Bone marrow (tissue), 2 donors: ENCODE measurements at regions not wholly inside any gene's neighbourhood (a gene's known extent, or its start where the extent isn't known, plus 50 kb on each side); places are given as distances from the start of the nearest gene placed in this dataset.
"Not testable (repeated sequence)": the region's sequence is repeated elsewhere in the genome, so short reads cannot be mapped to it uniquely, and the experiment has no call there.

Experiments
- DNase-seq, 2 donors: peaks; one replicate each; lab custom pipeline; 2025; lab: John Stamatoyannopoulos, UW

DNA sequence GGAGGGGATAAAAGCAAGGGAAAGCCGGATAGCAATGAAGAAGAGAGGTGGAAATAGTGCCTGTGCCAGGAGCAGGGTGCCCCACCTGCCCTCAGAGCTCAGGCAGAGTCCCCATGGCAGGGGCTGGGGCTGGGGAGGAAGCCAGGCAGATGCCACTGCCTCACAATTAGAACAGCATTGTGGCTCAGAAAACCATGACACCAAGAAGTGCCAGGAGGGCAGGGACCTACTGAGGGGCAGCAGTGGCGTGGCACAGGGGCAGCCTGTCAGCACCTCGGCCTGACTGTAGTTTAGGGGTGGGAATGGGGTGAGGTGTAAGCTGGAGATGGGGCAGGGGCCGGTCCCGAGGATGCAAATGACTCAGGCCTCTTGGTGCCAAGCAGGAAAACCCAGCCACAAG is 532.1 kb upstream of the B3GAT1 start:
- no peak for DNase-seq

DNA sequence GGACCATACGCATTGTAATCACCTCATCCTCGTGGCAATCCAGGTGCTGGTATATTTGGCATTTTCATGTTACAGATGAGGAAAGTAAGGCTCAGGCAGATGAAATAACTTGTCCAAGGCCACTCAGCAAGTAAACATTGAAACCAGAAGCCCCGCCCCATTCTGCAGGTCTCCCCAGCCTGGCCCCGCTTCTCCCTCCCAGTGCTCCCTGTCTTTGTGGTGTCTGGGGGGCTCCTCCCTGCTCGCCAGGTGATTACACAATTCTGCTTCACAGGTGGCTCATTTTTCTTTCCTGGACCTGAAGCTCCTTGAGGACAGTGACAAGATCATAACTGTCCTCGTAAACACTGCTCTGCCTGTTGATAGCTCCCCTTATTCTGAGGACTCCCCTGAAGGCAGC is 531.5 kb upstream of the B3GAT1 start:
- DNase-seq = no peak

DNA sequence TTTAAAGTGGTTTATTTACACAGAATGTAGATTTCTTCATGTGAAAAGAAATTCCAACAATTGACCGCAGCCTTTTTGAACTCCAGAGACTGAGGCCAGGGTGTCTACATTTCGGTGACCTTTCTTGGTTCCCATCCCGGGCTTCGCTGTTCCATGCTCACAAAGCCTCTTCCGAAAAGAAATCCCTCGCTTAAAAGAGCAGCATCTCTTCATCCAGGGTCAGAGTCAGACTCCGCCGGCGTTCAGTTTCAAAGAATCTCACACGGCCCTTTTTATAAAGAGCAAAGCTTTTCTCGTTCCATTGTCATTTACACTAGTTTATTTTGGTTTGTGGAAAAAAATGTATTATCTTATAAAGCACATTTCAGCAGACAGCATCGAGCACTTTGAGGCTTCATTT is 530.6 kb upstream of the B3GAT1 start:
- no peak for DNase-seq

DNA sequence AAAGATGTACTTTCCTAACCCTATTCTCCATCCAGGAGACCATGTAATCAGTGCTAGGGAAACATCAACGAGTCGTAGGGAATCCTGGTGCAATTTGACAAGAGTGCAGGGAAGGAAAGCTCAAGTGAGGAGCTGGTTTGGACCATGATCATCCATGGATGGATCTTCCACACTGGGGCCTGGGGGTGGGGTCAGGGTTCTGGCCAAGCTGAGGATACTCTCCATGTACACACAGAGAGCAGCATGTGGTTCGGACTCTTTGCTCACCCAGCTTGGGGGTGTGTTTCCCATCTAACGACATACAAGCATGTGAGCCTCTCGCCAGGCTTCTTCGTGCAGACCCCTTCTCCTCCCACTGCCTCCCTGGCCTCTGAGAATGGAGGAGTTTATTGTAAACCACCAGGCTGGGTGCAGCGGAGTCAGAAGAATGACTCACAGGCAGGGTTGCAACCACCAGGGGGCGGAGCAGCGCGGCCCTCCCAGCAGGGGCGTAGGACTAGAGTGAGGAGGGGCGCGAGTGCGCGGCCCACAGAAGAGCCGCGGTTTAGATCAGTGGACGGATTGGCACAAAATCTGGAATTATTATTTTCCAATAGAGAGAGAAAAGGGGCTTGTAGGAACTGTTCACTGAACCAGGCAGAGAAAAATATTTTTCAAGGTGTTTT is 530.0 kb upstream of the B3GAT1 start:
- DNase-seq = not testable (repeated sequence)

DNA sequence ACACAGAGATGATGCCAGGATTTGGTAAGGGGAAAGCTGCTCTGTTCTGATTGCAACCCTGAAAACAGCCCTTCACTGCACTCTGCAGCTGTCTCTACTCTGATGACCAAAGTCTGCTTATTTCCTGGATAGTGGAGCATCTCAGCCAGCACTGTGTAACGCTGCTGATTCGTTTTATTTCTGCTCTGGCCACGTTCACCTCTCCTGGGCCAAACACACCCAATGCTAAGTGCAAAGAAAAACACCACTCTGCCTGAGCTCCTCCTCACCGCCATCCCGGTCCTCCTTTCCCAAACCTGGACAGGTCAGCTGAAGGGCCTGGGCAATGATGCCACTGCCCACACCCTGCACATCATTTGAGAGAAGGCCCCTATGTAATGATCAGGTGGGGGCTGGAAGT is 529.3 kb upstream of the B3GAT1 start:
- no peak for DNase-seq

DNA sequence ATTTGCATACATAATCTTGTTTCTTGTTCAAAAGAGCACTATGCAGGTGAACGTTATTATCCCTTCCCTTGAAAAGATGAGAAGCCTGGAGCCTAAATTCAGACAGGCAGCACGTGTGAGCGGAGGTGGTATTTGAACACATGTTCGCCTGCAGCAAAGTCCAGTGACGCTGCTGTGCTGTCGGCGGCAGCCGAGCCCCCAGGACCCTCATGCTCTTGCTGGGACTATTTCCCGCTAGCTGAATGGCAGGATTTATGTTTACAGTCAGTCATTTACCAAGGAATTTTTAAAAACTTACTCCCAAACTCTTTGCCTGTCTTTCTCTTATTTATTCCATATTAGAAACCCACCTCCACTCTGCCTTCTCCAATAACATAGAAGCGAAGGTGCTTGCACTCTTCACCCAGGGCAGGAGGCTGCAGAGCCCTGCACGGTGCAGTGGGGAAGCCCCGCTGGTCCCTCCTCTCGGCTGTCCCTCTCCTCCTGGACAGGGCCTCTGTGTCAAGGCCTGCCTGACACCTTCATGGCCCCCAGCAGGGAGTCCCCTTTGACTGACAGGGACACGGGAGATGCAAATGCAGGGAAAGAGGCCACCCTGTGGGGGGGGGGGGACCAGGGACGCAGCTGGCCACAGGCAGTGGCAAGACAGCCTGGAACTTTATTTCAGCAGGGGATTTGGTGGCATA is 528.5 kb upstream of the B3GAT1 start:
- DNase-seq = no peak

DNA sequence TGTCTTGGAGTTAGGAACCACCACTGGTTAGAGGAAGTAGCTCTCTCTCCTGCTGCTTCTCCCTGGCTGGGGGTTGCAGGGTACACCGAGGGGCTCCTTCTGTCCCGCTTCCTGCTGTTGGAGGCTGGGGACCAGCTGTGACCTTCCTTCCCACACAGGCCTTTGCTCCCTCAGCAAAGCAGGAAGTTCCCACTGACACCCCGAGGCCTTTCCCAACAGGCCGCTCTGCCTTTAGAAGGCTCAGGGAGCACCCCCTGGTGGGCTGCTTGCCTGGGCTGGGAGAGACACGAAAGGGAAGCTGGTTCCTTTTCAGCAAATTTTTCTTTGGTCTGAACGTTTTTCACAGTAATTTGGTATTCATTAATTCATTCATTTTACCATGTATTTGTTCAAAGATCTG is 527.9 kb upstream of the B3GAT1 start:
- DNase-seq = no peak

DNA sequence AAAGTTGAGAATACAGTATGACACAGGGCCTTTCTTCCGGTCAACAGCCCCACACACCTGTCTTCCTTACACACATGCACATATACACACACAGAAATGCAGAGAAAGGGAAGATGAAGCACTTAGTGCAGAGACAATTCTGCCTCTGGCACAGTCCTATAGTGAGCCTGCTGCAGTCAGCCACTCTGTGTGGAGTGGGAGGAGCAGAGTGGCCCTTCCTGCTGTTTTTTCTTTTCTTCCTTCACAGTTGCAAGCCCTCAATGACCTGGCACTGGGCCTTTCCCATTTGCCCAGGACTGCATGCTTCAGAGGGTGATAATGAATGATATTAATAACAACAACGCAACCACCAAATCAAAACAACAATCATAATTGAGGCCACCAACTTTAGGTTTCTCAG is 527.0 kb upstream of the B3GAT1 start:
- no peak for DNase-seq

DNA sequence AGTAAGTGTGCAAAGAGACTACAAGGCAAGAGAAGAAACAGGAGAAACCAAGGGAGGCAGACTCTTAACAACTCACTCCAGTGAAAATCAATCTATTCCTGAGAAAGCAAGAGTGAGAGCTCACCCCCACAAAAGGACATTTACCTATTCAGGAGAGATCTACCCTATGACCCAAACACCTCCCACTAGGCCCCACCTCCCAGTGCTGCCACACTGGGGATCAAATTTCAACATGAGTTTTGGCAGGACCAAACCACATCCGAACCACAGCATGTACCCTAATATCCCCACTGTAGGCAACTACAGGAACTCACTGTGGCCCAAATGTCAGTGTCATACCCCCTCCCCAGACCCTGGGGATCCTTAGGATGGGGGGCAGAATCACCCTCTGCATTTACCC is 526.2 kb upstream of the B3GAT1 start:
- DNase-seq = no peak

DNA sequence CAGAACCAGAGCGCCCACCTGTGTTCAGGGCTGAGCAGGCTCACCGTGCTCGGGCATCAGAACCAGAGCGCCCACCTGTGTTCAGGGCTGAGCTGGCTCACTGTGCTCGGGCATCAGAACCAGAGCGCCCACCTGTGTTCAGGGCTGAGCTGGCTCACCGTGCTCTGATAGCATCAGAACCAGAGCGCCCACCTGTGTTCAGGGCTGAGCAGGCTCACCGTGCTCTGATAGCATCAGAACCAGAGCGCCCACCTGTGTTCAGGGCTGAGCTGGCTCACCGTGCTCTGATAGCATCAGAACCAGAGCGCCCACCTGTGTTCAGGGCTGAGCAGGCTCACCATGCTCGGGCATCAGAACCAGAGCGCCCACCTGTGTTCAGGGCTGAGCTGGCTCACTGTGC is 525.2 kb upstream of the B3GAT1 start:
- DNase-seq = not testable (repeated sequence)

DNA sequence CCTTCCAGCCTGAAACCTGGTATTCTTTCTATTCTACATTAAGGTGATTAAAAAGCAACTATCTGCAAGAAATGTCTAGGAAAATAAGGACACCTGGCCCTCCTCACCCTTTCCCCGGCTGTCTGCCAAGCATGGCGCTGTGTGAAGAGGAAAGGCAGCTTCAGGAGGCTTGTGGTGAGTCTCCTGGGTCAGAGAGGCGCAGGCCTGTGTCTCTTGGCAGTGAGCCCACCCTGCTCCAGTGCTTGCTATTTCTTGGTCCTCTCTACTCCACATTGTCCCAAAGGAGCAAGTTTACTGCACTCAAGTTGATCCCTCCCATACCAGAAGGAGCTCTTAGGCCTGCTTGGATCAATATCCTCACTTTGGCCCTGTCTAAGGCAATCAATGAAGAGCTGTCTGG is 520.7 kb upstream of the B3GAT1 start:
- DNase-seq = no peak

DNA sequence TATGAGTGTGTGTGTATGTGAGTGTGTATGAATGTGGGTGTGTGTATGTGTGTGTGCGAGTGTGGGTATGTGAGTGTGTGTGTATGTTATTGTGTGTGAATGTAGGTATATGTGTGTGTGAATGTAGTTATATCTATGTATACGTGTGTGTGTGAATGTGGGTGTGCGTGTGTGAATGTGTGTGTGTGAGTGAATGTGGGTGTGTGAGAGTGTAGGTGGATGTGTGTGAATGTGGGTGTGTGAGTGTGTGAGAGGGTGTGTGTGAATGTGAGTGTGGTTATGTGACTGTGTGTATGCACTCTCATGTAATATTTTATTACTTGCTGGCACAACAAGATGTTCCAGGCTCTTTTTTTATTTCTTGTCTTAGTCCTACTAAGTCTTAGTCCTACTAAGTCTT is 513.4 kb upstream of the B3GAT1 start:
- DNase-seq = no peak

DNA sequence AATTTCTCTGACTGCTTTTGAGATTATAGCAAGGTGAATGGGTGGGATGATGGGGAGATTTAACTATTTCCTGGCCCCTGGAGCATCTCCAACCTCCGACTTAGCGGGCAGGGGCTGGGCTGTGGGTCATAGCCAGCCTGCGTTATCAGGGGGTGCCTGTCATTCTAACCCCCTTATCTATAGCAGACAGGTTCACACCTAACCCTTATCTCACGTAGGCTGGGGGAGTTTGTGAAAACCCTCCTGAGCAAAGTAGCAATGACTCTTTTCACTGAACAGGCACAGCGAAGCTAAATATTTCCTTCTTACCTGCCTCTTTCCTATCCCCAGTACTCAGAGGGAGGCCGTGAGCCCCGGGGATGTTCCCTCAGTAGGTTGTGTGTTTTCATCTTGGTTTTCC is 511.4 kb upstream of the B3GAT1 start:
- DNase-seq = no peak

DNA sequence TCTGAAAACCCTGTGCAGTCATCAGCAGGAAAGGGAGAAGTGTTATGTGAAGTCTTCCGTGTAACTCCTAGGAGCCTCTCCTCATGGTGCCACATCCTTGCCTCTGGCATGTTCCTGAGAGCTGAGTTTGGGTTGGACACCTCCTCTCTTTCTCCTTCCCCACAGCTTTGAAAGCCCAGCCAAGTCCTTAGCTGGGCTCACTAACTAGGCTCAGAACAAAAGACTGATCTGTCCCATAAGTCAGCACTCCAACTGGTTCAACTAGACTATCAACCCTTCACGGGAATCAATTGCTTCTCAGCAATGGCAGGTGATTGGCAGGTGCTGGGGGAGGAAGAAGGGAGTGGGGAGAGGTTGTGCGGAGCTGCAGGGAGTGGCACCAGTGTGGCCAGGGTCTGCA is 509.9 kb upstream of the B3GAT1 start:
- no peak for DNase-seq

DNA sequence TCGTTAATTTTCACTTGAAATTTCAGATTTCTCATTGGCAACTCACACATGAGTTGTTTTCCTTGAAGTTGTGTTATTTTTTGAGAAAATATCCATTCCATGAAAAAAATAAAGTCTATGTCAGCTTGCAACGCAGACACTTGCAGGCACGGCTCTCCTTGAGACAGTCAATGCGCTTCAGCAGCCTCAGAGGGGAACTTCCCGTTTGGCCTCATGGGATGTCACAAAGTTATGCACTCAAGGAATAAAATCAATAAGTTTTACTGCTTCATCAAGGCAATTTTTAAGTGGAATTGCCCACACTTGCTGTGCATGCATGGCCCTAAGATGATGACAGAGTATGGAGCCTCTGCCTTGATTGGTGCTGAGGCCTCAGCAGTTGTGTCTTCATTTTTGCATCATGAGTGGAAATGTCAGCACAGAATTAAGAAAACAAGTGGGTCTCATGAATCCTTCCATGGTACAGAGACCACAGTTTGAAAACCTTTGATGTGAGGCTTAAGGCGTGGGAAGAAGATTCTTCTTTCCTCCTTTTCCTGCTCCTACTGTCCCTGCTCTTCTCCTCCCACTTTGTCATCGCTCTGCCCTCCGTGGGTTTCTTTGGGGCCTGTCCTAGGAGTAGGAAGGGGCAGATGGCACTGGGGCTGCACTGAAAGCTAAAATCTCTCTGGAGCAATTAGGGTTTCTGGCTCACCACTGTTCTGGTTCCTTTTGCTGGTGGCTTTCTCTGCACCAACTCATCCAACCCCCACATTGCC is 509.0 kb upstream of the B3GAT1 start:
- DNase-seq = no peak

DNA sequence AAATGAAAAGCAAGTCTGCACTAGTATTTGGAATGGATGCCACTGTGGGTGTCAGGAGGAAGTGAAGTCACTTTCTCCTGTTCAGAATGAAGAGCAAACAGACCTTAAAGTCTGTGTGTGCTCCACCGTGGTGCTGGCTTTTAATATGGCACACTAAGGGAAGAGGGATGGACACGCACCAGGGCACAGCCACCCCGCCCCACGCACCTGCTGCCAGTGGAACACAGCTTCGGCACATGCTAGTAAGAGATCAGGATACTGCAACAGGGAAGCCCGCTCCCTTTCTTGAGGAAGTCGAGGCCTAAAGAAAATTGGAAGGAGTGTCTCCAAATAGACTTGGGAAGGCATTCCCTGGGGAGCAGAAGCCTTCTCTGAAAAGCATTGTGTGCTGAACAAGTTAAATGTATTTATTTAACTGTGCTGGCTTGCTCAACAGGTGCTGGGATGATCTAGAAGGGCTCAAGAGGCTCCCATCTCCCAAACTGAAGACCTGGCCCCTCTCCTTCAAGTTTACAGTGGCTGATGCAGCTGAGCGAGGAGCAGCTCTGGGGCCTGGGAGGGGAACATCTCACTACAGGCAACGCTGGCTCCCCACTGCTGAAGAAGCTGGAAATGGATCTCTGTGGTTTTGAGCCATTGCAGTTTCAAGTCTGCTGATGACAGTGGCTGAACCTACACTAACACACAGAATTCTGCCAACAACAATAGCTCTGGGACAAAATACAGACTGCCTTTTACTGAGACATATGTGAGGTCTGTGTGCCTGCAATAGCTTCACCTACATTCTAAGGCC is 504.6 kb upstream of the B3GAT1 start:
- DNase-seq = no peak

DNA sequence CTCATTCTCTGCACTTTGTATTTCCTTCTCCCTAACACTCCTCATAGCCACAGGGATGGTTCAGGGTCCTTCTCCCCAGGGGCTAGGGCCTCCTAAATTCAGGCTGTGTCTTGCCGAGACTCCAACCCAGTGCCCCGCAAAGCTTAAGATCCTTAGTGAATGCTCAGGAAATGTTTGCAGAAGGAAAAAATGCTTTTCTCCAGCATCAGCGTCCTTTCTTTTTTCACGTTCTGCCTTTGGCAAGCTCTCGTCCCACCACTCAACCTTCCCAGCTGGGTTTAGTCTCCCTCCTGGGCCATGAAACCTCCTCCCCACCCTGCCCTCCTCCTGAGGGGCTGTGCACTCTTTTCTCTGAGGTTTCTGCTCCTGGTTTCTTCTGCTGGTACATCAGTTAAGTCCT is 503.8 kb upstream of the B3GAT1 start:
- no peak for DNase-seq

DNA sequence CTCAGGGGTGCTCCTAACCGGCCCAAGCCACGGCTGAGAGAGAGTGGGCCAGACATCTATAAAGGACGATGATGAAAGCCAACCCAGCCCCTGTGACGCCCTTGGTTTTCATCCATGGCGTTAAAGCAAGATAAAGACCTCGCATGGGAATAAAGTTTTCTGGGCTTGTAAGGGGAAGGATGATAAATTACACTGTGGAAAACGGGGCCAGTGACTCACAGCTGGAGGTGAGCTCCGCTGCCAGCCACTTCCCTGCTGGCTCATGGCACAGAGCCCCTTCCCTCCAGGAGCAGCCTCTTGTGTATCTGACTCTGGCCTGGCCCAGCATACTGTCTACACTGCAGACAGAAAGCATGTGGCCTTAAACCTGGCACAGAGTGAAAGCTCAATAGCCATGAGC is 503.2 kb upstream of the B3GAT1 start:
- no peak for DNase-seq

DNA sequence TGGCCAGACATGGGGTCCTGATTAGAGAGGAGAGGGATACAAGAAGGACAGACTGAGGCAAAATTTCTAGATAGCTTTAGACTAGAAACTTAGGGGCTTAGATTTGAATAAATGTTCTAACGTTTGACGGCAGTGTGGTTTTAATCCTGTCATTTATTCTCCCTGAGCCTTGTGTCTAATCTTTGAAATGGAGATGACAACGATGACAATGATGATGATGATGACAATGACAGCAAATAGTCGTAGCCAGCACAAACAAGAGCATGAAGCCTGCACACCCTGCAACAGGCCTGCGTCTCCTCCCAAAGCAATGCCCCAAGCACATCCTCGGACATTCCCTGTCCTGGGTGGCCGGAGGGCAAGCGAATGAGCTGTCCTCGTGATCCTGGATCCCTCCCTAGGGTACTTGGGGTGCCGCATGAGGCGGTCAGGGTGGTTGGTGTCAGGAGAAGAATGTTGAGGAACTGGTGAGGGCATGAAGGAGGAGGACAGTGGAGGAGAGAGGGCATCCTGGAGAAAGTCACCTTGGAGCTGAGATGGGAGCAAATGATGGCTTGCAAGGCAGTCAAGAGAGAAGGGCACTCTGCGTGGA is 502.1 kb upstream of the B3GAT1 start:
- DNase-seq = no peak

DNA sequence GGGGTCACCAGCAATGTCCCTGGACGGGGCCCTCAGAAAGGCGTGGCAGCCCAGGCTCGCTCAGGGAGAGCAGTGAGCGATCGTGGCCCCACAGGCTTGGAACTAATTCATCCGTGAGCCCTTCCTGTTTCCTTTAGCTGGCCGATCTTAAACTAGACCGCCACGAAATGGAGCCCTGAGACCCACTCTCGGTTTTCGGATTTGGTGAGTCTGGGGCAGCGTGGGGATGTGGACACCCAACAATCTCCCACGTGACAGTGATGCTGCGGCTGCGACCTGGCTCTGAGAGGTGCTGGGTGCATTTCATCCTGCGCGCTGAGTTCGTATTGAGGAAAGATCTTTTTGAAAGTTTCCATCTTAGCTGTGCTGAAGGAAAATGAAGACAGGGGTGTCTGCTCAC is 501.3 kb upstream of the B3GAT1 start:
- DNase-seq = no peak

DNA sequence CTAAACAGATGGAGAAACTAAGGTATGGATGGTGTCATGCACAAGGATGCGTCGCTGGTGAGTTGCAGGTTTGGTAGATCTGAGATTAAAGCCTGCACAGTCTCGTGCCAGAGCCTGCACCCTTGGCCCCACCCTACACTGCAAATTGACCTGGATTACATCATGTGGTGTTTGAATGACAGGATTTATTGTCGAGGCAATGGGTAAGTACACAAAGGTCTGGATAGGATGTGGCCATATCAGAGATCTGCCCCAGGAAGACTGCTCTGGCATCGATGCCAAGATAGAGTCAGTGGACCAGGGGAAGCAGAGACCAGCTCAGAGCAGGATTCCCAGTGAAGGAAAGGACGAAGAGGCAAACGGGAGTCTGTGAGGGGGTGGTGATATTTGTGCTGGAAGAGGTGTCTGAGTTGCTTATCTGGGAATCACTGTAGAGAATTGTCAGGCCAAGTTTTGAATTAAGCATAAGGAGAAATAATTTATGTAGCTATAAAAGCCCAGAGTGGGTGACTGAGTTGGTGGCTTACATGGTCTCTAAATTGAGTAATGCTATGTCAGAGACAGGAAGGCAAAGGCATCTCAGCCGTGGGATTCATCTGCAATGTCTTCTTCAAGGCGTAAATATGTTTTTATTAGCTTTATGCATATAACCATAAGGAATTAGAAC is 499.6 kb upstream of the B3GAT1 start:
- no peak for DNase-seq

DNA sequence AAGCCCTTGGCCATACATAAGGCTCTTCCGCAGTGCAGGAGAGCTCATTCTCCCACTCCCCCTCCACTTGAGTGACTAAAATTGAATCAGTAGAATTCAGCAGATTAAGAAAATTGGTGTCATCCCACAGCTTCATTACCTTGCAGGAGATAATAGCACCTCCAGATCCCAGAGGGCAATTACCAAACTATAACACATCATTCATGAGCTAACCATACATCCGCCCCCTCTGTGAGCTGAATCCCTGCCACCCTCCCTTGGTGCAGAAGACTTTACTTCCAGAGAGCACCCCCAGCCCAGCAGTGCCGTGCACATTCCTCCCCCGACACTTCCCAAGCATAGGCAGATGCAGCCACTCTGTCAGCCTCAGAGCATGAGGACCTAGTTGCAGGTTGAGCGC is 496.5 kb upstream of the B3GAT1 start:
- no peak for DNase-seq
